A549 (cell line): ENCODE measurements at regions not wholly inside any gene's neighbourhood (a gene's known extent, or its start where the extent isn't known, plus 50 kb on each side); places are given as distances from the start of the nearest gene placed in this dataset.

Source experiments
- ATAC-seq, 2 experiments: fragments of 200-7000 bp in 1 of 2; fragments of >200 bp in 1 of 2; cut with Nextera tagmentation in 1 of 2; cut with Tn5 transposase in 1 of 2; 3 replicates each; pipeline versions ENCODE4 v1.8.0 to v1.9.1; 2018 to 2020; ENCODE audit warnings: mild to moderate bottlenecking in 1 of 2, moderate library complexity in 1 of 2
- CTCF ChIA-PET: fragments of 300-600 bp; sonication (Branson Sonifier 250); formaldehyde crosslinking; extraction: SDS; loops from one replicate; lab custom pipeline; 2021; ENCODE audit warnings: antibody characterized with exemption, inconsistent platforms; lab: Yijun Ruan, JAX
- POLR2A ChIA-PET: fragments of 350-600 bp; formaldehyde crosslinking; extraction: SDS; loops from one replicate; lab custom pipeline; 2021; ENCODE audit warnings: antibody characterized with exemption, inconsistent platforms; lab: Yijun Ruan, JAX
- DNase-seq, 2 experiments: peaks; one replicate each; pipeline versions ENCODE4 v3.0.0 to v3.0.0-alpha.2; 2011 to 2016; ENCODE audit warnings: low read depth in 1 of 2, low spot score in 1 of 2
- FAIRE-seq: peaks from 2 replicates; lab custom pipeline; 2011; peaks lifted over from hg19 to GRCh38; lab: Jason Lieb, UNC
- H3K27ac ChIP-seq, 2 experiments: fragments of >200 bp; sonication (Bioruptor Twin); formaldehyde crosslinking; 3 replicates each; pipeline ENCODE4 v1.5.1; 2016 to 2017
- H3K4me1 ChIP-seq: fragments of >200 bp; sonication (Bioruptor Twin); formaldehyde crosslinking; 3 replicates; pipeline ENCODE4 v1.6.1; 2016
- H3K4me2 ChIP-seq: fragments of >200 bp; sonication (Bioruptor Twin); formaldehyde crosslinking; 3 replicates; pipeline ENCODE4 v1.6.1; 2016
- H3K4me3 ChIP-seq: fragments of >200 bp; sonication (Bioruptor Twin); formaldehyde crosslinking; 3 replicates; pipeline ENCODE4 v1.5.1; 2016
- H3K9me3 ChIP-seq: fragments of >200 bp; sonication (Bioruptor Twin); formaldehyde crosslinking; 3 replicates; pipeline ENCODE4 v1.6.1; 2016
- BCL3 ChIP-seq: fragments of >200 bp; sonication (Bioruptor Twin); formaldehyde crosslinking; IDR thresholded peaks from 3 replicates; pipeline ENCODE4 v1.6.1; 2016
- CBX2 ChIP-seq: fragments of 200-600 bp; sonication (generic); IDR thresholded peaks from 2 replicates; pipeline ENCODE4 v1.6.1; 2016; ENCODE audit warnings: low read depth, mild to moderate bottlenecking, borderline replicate concordance
- CBX8 ChIP-seq: fragments of 200-600 bp; sonication (generic); IDR thresholded peaks from 2 replicates; pipeline ENCODE4 v1.6.1; 2016
- CEBPB ChIP-seq, 2 experiments: fragments of >200 bp in 1 of 2; sonication (Bioruptor Twin) in 1 of 2; formaldehyde crosslinking in 1 of 2; IDR thresholded peaks; 2 replicates each; pipeline ENCODE4 v1.6.1; 2012 to 2016
- CHD2 ChIP-seq: fragments of 150-350 bp; IDR thresholded peaks from 2 replicates; pipeline ENCODE4 v1.6.1; 2014; ENCODE audit warnings: low read length; ENCODE audit not compliant: partially characterized antibody
- CHD4 ChIP-seq: fragments of 200-600 bp; sonication (generic); IDR thresholded peaks from 2 replicates; pipeline ENCODE4 v1.6.1; 2016; ENCODE audit warnings: antibody characterized with exemption, mild to moderate bottlenecking, borderline replicate concordance
- EHMT2 ChIP-seq: fragments of 200-600 bp; sonication (generic); IDR thresholded peaks from 2 replicates; pipeline ENCODE4 v1.6.1; 2016; ENCODE audit warnings: antibody characterized with exemption, low read depth, mild to moderate bottlenecking, moderate library complexity
- ELK1 ChIP-seq: fragments of 150-350 bp; IDR thresholded peaks from 2 replicates; pipeline ENCODE4 v1.6.1; 2014; ENCODE audit warnings: low read depth, mild to moderate bottlenecking, low read length
- ESRRA ChIP-seq: fragments of 150-350 bp; IDR thresholded peaks from 2 replicates; pipeline ENCODE4 v1.6.1; 2014; ENCODE audit warnings: mild to moderate bottlenecking, low read length, borderline replicate concordance
- FOSL2 ChIP-seq, 2 experiments: fragments of 450-650 bp in 1 of 2; fragments of >200 bp in 1 of 2; sonication (Bioruptor Twin) in 1 of 2; formaldehyde crosslinking; IDR thresholded peaks; 2 replicates each; pipeline versions ENCODE4 v1.5.0 to v1.6.1; 2016 to 2020; ENCODE audit warnings: mild to moderate bottlenecking in 1 of 2, moderate library complexity in 1 of 2
- HDAC2 ChIP-seq: fragments of 200-600 bp; sonication (generic); IDR thresholded peaks from 2 replicates; pipeline ENCODE4 v1.6.1; 2016
- HES2 ChIP-seq: fragments of >200 bp; sonication (Bioruptor Twin); formaldehyde crosslinking; IDR thresholded peaks from 2 replicates; pipeline ENCODE4 v1.6.1; 2016
- HOXA7 ChIP-seq: fragments of 250-450 bp; sonication (Bioruptor Pico); IDR thresholded peaks from 2 replicates; pipeline ENCODE4 v1.5.0; 2020; ENCODE audit warnings: mild to moderate bottlenecking, moderate library complexity
- JUNB ChIP-seq: fragments of >200 bp; sonication (Bioruptor Twin); formaldehyde crosslinking; IDR thresholded peaks from 2 replicates; pipeline ENCODE4 v1.6.1; 2016
- KDM1A ChIP-seq: fragments of 200-600 bp; sonication (generic); IDR thresholded peaks from 2 replicates; pipeline ENCODE4 v1.6.1; 2016; ENCODE audit warnings: low read depth, mild to moderate bottlenecking
- MAFK ChIP-seq: fragments of 450-650 bp; IDR thresholded peaks from 2 replicates; pipeline ENCODE4 v1.6.1; 2014; ENCODE audit not compliant: partially characterized antibody
- NFE2L2 ChIP-seq: fragments of 150-350 bp; conservative IDR thresholded peaks from 2 replicates; pipeline ENCODE4 v1.6.1; 2014; ENCODE audit warnings: low read length
- PBX3 ChIP-seq: IDR thresholded peaks from 2 replicates; pipeline ENCODE4 v1.6.1; 2012
- POLR2AphosphoS2 ChIP-seq: conservative IDR thresholded peaks from 2 replicates; pipeline ENCODE4 v1.6.1; 2012; ENCODE audit warnings: low read length, improper control_type of control experiment, inconsistent platforms
- RAD21 ChIP-seq, 2 experiments: fragments of >200 bp in 1 of 2; sonication (Bioruptor Twin) in 1 of 2; formaldehyde crosslinking in 1 of 2; IDR thresholded peaks in 1 of 2; conservative IDR thresholded peaks in 1 of 2; 2 replicates in 1 of 2; 3 replicates in 1 of 2; pipeline ENCODE4 v1.6.1; 2012 to 2018; ENCODE audit warnings: inconsistent platforms in 1 of 2
- RCOR1 ChIP-seq: fragments of 150-350 bp; IDR thresholded peaks from 2 replicates; pipeline ENCODE4 v1.6.1; 2014; ENCODE audit warnings: antibody characterized with exemption, low read length, low read depth
- USF2 ChIP-seq: fragments of 450-650 bp; IDR thresholded peaks from 2 replicates; pipeline ENCODE4 v1.6.1; 2014; ENCODE audit warnings: antibody characterized with exemption
- ZFP36 ChIP-seq: fragments of 450-650 bp; IDR thresholded peaks from 2 replicates; pipeline ENCODE4 v1.6.1; 2014; ENCODE audit warnings: borderline replicate concordance; ENCODE audit not compliant: partially characterized antibody
- ZSCAN20 ChIP-seq: fragments of 250-450 bp; sonication (Bioruptor Pico); IDR thresholded peaks from 2 replicates; pipeline ENCODE4 v1.8.0; 2022; ENCODE audit warnings: mild to moderate bottlenecking, moderate library complexity
- WGBS: methylation state at CpG from one replicate; pipeline ENCODE4 v1.1.6; 2017; ENCODE audit errors: missing lambda C conversion rate; 5-methylcytosine and 5-hydroxymethylcytosine counted together

- CTCF ChIA-PET: no interaction called here
- no peak for ATAC-seq
- Histone ChIP-seq H3K4me1 (no peaks in the 10 kb centered on the region; the same call in 2 of the 3 replicates), H3K4me2 (no peak overlapping the region), H3K4me3 (no peak overlapping the region), H3K27ac (no peak overlapping the region), H3K9me3 (no peaks in the 10 kb centered on the region)
- no peak for FAIRE-seq
- WGBS: 54% methylated on average over 7 of the region's 7 CpGs
- no peak for DNase-seq
- POLR2A ChIA-PET: no interaction called here
- no peak for TF ChIP-seq CHD2
- no peak for TF ChIP-seq KDM1A
- TF ChIP-seq ESRRA: no peak
- TF ChIP-seq NFE2L2: no peak
- TF ChIP-seq CBX8: no peak
- no peak for TF ChIP-seq FOSL2 (IDR thresholded peaks at IDR 0.05)
- TF ChIP-seq FOSL2 (CRISPR knock-in tag; IDR thresholded peaks at IDR 0.05): no peak
- TF ChIP-seq HDAC2: no peak
- no peak for TF ChIP-seq RAD21 (conservative IDR thresholded peaks at IDR 0.05 in 1 of 2, IDR thresholded peaks at IDR 0.05 in 1 of 2)
- TF ChIP-seq ELK1: no peak
- TF ChIP-seq ZSCAN20 (CRISPR knock-in tag): no peak
- TF ChIP-seq BCL3: no peak
- no peak for TF ChIP-seq ZFP36
- TF ChIP-seq CBX2: no peak
- no peak for TF ChIP-seq EHMT2
These were observed 99.2 kb upstream of the SPATA31C2 start for GRCh38 chr9:88237479-88237961.

- no peak for ATAC-seq
- Histone ChIP-seq H3K27ac (no peak overlapping the region), H3K4me2 (no peak overlapping the region), H3K9me3 (no peaks in the 10 kb centered on the region), H3K4me3 (no peak overlapping the region), H3K4me1 (no peaks in the 10 kb centered on the region)
- TF ChIP-seq RCOR1 (no peak), FOSL2 (IDR thresholded peaks at IDR 0.05) (no peak), FOSL2 (CRISPR knock-in tag; IDR thresholded peaks at IDR 0.05) (no peak), HES2 (no peak), KDM1A (no peak), HOXA7 (CRISPR knock-in tag) (no peak), JUNB (no peak), CHD4 (no peak), POLR2AphosphoS2 (no peak), CEBPB (IDR thresholded peaks at IDR 0.05) (no peak), PBX3 (no peak), MAFK (no peak), USF2 (no peak)
- POLR2A ChIA-PET: no interaction called here
- CTCF ChIA-PET: no interaction called here
- WGBS: 73% methylated on average over 17 of the region's 18 CpGs
- FAIRE-seq: no peak
- DNase-seq: no peak
These were observed 98.5 kb upstream of the SPATA31C2 start for GRCh38 chr9:88236511-88237478.
